ENCODE measurements at regions not wholly inside any gene's neighbourhood (a gene's known extent, or its start where the extent isn't known, plus 50 kb on each side); places are given as distances from the start of the nearest gene placed in this dataset.
"Not testable (repeated sequence)": the region's sequence is repeated elsewhere in the genome, so short reads cannot be mapped to it uniquely, and the experiment has no call there.

DNA sequence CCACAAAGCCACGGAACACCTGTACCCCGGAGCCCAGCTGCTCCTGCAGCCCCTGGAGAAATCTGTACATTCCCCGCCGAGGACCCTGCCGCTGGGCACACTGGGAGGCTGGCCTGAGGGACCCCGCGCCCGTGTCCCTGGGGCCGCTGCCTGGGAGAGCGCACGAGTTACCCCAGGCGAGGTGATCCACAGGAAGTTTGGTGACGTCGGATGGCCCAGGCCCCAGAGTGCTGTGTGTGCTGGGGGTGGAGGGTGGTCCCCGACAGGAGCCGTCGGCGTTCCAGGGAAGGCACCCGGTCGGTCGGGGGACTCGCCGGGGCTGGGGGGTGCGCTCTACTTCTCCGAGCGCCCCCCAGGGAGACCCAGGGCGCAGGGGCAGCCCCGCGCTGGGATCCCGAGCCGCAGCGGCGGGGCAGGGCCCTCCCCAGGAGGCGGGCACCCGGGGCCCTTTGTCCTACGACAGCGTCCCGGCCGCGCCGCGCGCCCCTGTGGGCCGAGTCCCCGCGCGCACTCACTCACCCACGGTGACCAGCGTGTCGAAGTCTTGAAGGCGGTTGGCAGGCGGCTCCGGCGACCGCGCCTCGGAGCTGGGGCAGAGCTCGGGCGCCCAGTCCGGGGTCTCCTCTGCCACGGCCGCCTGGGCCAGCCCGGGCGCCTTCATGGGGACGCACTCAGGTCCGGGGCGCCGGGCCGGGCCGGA lies 129.5 kb upstream of the PRKX start:
- ATAC-seq, result peak; percentile 79
- CTCF ChIA-PET; H3F3A ChIP-seq (ENCODE audit: low read length, unreplicated experiment); H3K27ac ChIP-seq (ENCODE audit: low read length); H3K4me2 ChIP-seq (ENCODE audit: low read length); POLR2A ChIA-PET (ENCODE audit: unreplicated experiment); H3K9ac ChIP-seq (ENCODE audit: low read length); H3K9me2 ChIP-seq (replicated peaks; ENCODE audit: low read length); H3K27me3 ChIP-seq (ENCODE audit: low read length); H4K20me1 ChIP-seq (ENCODE audit: low read length); H3K9me3 ChIP-seq (ENCODE audit: low read length); H3K4me1 ChIP-seq (ENCODE audit: insufficient read depth, low read length); H3K79me2 ChIP-seq (ENCODE audit: low read length); H2AFZ ChIP-seq (ENCODE audit: low read length); intact Hi-C loops (cut with micrococcal nuclease); H3K36me3 ChIP-seq (ENCODE audit: low read depth, low read length); DNase-seq; BruUV-seq (replicated peaks): not testable (repeated sequence)
- peak overlapping the region; percentile 42; the same call in 1 of the 2 replicates for H3K4me3 ChIP-seq (ENCODE audit: low read length)

GRCh38 chrX:3838754-3839153 lies 125.3 kb upstream of the PRKX start:
- intact Hi-C loops (cut with micrococcal nuclease); H2AFZ ChIP-seq (ENCODE audit: low read length); DNase-seq; POLR2A ChIA-PET (ENCODE audit: unreplicated experiment); H3K79me2 ChIP-seq (ENCODE audit: low read length); H3K4me2 ChIP-seq (ENCODE audit: low read length); H3K4me3 ChIP-seq (ENCODE audit: low read length); H3K36me3 ChIP-seq (ENCODE audit: low read depth, low read length); H3K9me3 ChIP-seq (ENCODE audit: low read length); H3F3A ChIP-seq (ENCODE audit: low read length, unreplicated experiment); H3K9me2 ChIP-seq (replicated peaks; ENCODE audit: low read length); H3K27ac ChIP-seq (ENCODE audit: low read length); BruUV-seq (replicated peaks); H3K9ac ChIP-seq (ENCODE audit: low read length); ATAC-seq; H3K27me3 ChIP-seq (ENCODE audit: low read length); CTCF ChIA-PET; H4K20me1 ChIP-seq (ENCODE audit: low read length); H3K4me1 ChIP-seq (ENCODE audit: insufficient read depth, low read length): not testable (repeated sequence)

DNA sequence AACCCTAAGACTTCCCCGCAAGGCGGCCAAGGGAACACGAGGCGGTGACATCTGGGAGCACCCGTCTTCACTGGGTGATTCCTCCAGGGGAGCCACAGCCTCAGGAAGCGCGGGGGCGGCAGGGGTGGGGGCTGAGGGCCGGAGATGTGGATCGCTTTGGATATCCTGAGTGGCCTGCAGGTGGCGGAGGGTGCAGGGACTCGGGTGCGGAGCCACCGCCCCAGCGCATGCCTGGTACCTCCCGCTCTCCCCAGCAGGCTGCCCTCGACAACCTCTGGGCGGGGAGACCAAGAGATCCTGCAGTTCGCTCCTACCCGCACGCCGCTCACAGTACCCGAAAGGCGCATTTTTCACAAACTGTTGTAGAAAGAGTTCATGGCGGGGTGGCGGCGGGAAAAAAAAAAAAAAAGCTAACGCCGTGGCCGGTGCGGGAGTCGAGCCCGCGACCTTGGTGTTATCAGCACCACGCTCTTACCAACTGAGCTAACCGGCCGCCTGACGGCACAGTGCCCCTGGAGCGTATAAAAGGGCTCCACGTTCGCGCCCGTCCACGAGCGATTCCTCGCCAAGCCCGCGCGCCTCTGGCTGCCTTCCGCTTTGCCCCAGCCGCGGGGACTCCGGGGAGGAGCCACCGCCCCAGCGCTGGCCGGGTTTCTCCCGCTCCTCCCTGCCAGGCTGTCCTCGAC lies 124.7 kb upstream of the PRKX start:
- DNase-seq; H2AFZ ChIP-seq (ENCODE audit: low read length); H3F3A ChIP-seq (ENCODE audit: low read length, unreplicated experiment); H4K20me1 ChIP-seq (ENCODE audit: low read length); H3K4me1 ChIP-seq (ENCODE audit: insufficient read depth, low read length); intact Hi-C loops (cut with micrococcal nuclease); H3K79me2 ChIP-seq (ENCODE audit: low read length); H3K9me3 ChIP-seq (ENCODE audit: low read length); H3K9me2 ChIP-seq (replicated peaks; ENCODE audit: low read length); H3K4me3 ChIP-seq (ENCODE audit: low read length); CTCF ChIA-PET; H3K27me3 ChIP-seq (ENCODE audit: low read length); POLR2A ChIA-PET (ENCODE audit: unreplicated experiment); H3K27ac ChIP-seq (ENCODE audit: low read length); H3K9ac ChIP-seq (ENCODE audit: low read length); H3K36me3 ChIP-seq (ENCODE audit: low read depth, low read length); BruUV-seq (replicated peaks); H3K4me2 ChIP-seq (ENCODE audit: low read length); ATAC-seq: not testable (repeated sequence)

DNA sequence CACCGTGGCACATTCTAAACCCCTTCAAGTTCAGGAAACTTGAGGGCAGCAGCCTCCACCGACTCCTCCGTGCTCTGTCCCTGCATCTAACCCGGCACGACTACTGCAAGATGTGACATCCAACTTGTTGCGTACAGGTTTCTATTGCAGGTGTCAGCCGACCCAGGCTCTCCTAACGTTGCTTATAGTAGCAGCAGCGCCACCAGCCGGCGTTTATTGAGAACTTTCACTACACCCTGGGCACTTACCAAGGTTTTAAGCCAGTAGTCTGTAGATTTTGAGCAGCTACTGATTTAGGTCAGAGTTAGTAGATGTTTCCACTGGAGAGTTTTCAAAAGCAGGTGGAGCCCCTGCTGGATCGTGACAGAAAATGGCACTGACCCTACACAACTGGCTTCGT lies 123.8 kb upstream of the PRKX start:
- H3K79me2 ChIP-seq (ENCODE audit: low read length); CTCF ChIA-PET; POLR2A ChIA-PET (ENCODE audit: unreplicated experiment); BruUV-seq (replicated peaks); H2AFZ ChIP-seq (ENCODE audit: low read length); H3K36me3 ChIP-seq (ENCODE audit: low read depth, low read length); H4K20me1 ChIP-seq (ENCODE audit: low read length); ATAC-seq; H3K9me3 ChIP-seq (ENCODE audit: low read length); H3K9ac ChIP-seq (ENCODE audit: low read length); H3K27me3 ChIP-seq (ENCODE audit: low read length); H3K4me3 ChIP-seq (ENCODE audit: low read length); H3K27ac ChIP-seq (ENCODE audit: low read length); H3K9me2 ChIP-seq (replicated peaks; ENCODE audit: low read length); intact Hi-C loops (cut with micrococcal nuclease); H3F3A ChIP-seq (ENCODE audit: low read length, unreplicated experiment); H3K4me1 ChIP-seq (ENCODE audit: insufficient read depth, low read length); DNase-seq; H3K4me2 ChIP-seq (ENCODE audit: low read length): not testable (repeated sequence)

DNA sequence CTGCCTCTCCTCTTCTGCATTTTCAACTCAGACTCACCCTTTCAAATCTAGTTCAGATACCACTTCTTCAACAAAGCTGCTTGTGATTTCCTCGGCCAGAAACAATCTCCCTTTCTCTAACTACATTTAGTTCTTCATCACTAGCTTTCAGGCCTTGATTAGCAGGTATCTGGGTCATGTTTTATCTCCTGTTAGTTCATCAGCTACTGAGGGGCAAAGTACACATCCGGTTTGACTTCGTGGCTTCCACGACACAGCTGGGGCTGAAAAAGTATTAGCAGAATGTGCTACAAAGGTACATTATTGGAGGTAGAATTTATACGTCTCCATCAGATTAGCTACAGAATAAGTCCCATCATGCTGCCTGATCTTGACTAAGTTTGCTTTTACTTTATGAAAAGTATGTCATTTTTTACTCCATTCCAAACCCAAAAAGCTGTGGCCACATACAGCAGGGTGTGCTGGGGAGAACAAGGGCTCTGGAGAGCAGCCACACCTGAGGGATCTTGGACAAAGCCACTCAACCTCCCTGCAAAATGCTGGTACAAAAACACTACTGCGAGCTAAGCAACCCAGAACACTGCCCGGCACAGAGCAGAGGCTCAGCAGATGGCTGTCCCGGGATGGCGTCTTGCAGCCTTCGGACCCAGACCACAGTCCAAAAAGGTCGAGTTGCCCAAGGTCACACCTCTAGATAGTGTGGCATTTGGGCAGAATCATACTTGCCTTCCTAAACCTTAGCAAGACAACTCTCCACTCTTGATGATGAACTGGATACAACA lies 120.5 kb upstream of the PRKX start:
- H2AFZ ChIP-seq (ENCODE audit: low read length); H3K9ac ChIP-seq (ENCODE audit: low read length); H3K9me2 ChIP-seq (replicated peaks; ENCODE audit: low read length); H3K4me1 ChIP-seq (ENCODE audit: insufficient read depth, low read length); POLR2A ChIA-PET (ENCODE audit: unreplicated experiment); H3K4me3 ChIP-seq (ENCODE audit: low read length); H3K79me2 ChIP-seq (ENCODE audit: low read length); H4K20me1 ChIP-seq (ENCODE audit: low read length); H3K27ac ChIP-seq (ENCODE audit: low read length); H3K9me3 ChIP-seq (ENCODE audit: low read length); BruUV-seq (replicated peaks); DNase-seq; H3K4me2 ChIP-seq (ENCODE audit: low read length); H3K27me3 ChIP-seq (ENCODE audit: low read length); H3K36me3 ChIP-seq (ENCODE audit: low read depth, low read length); CTCF ChIA-PET; ATAC-seq; intact Hi-C loops (cut with micrococcal nuclease); H3F3A ChIP-seq (ENCODE audit: low read length, unreplicated experiment): not testable (repeated sequence)

DNA sequence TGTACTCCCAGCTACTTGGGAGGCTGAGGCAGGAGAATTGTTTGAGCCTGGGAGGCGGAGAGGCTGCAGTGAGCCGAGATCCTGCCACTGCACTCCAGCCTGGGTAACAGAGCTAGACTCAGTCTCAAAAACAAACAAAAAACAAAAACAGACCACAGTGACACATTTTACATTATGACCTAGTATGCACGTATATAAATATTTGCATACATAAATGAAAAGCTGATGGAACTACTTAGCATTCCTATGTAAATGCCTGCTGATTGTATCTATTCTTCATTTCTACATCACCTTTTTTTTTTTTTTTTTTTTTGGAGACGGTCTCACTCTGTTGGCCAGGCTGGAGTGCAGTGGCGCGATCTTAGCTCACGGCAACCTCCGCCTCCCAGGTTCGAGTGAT lies 116.6 kb upstream of the PRKX start:
- H3K4me1 ChIP-seq (ENCODE audit: insufficient read depth, low read length); POLR2A ChIA-PET (ENCODE audit: unreplicated experiment); H3K4me3 ChIP-seq (ENCODE audit: low read length); H3K9me3 ChIP-seq (ENCODE audit: low read length); CTCF ChIA-PET; H3K27me3 ChIP-seq (ENCODE audit: low read length); H2AFZ ChIP-seq (ENCODE audit: low read length); BruUV-seq (replicated peaks); DNase-seq; H4K20me1 ChIP-seq (ENCODE audit: low read length); H3K27ac ChIP-seq (ENCODE audit: low read length); H3K9ac ChIP-seq (ENCODE audit: low read length); intact Hi-C loops (cut with micrococcal nuclease); H3K4me2 ChIP-seq (ENCODE audit: low read length); ATAC-seq; H3K79me2 ChIP-seq (ENCODE audit: low read length); H3K36me3 ChIP-seq (ENCODE audit: low read depth, low read length); H3K9me2 ChIP-seq (replicated peaks; ENCODE audit: low read length); H3F3A ChIP-seq (ENCODE audit: low read length, unreplicated experiment): not testable (repeated sequence)
